ENCODE measurements at regions not wholly inside any gene's neighbourhood (a gene's known extent, or its start where the extent isn't known, plus 50 kb on each side); places are given as distances from the start of the nearest gene placed in this dataset.

- TF ChIP-seq MXI1 (IDR thresholded peaks at IDR 0.05; ENCODE audit: borderline replicate concordance, low read depth, low read length) (no peak), SMC3 (IDR thresholded peaks at IDR 0.05; ENCODE audit: low read depth, low read length) (no peak), MAFK (IDR thresholded peaks at IDR 0.05; ENCODE audit: low read depth, low read length) (no peak), CTCF (conservative IDR thresholded peaks at IDR 0.05; ENCODE audit: low read depth, low read length) (no peak), USF2 (IDR thresholded peaks at IDR 0.05; ENCODE audit: low read depth, low read length) (no peak), RAD21 (IDR thresholded peaks at IDR 0.05; ENCODE audit: low read length) (no peak), FOS (IDR thresholded peaks at IDR 0.05; ENCODE audit: low read depth, low read length) (no peak), BHLHE40 (IDR thresholded peaks at IDR 0.05; ENCODE audit: low read depth, low read length) (no peak), POLR2A (IDR thresholded peaks at IDR 0.05; ENCODE audit: low read depth, low read length) (no peak), NFE2L2 (IDR thresholded peaks at IDR 0.05; ENCODE audit: low read depth, low read length) (no peak), CHD1 (IDR thresholded peaks at IDR 0.05; ENCODE audit: low read depth, low read length) (no peak), RCOR1 (IDR thresholded peaks at IDR 0.05; ENCODE audit: insufficient replicate concordance, low read length) (no peak)
Observed at GRCh38 chr12:59182191-59182590, 261.9 kb upstream of the LRIG3 start.

All from IMR-90 (cell line).